Gastroesophageal sphincter (tissue), 3 donors: ENCODE measurements at regions not wholly inside any gene's neighbourhood (a gene's known extent, or its start where the extent isn't known, plus 50 kb on each side); places are given as distances from the start of the nearest gene placed in this dataset.

Experiments used
- EP300 ChIP-seq: sonication (generic); formaldehyde crosslinking; IDR thresholded peaks from one replicate; pipeline ENCODE4 v1.6.1; 2017; ENCODE audit warnings: antibody characterized with exemption, mild to moderate bottlenecking
- POLR2A ChIP-seq, 2 donors: fragments of 450-650 bp; IDR thresholded peaks; one replicate each; pipeline ENCODE4 v1.6.1; 2017; ENCODE audit warnings: antibody characterized with exemption in 2 of 2, mild to moderate bottlenecking in 2 of 2, moderate library complexity in 1 of 2
- POLR2AphosphoS5 ChIP-seq: sonication (generic); formaldehyde crosslinking; IDR thresholded peaks from one replicate; pipeline ENCODE4 v1.6.1; 2017; ENCODE audit warnings: antibody characterized with exemption
- TF ChIP-seq, protein P1 (sequence below), 4 experiments: fragments of 200-600 bp in 2 of 4; fragments of 450-650 bp in 2 of 4; sonication (generic) in 1 of 4; IDR thresholded peaks; one replicate each; pipeline ENCODE4 v1.5.1; 2017 to 2019; ENCODE audit warnings: antibody characterized with exemption in 4 of 4, mild to moderate bottlenecking in 2 of 4, moderate library complexity in 2 of 4

DNA sequence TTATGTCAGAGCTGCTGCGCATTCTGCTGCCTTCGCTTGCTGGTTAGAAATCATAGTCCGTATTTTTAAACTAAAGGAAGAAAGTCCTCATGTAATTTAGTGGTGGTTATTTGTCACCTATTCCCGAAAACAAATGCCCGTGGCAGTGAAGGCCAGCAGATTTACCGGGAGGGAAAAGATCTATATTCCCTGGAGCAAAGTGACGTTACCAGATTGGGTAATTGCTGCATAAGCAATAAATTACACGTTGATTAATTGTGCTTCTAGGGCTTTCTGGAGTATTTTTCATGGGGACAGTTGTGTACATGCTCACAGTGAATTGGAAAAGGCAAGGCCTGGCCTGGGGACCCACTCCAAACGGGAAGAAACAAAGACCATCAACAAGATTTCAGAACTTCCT is 298.7 kb downstream of the NPHP4 start:
- TF ChIP-seq, protein P1, sequence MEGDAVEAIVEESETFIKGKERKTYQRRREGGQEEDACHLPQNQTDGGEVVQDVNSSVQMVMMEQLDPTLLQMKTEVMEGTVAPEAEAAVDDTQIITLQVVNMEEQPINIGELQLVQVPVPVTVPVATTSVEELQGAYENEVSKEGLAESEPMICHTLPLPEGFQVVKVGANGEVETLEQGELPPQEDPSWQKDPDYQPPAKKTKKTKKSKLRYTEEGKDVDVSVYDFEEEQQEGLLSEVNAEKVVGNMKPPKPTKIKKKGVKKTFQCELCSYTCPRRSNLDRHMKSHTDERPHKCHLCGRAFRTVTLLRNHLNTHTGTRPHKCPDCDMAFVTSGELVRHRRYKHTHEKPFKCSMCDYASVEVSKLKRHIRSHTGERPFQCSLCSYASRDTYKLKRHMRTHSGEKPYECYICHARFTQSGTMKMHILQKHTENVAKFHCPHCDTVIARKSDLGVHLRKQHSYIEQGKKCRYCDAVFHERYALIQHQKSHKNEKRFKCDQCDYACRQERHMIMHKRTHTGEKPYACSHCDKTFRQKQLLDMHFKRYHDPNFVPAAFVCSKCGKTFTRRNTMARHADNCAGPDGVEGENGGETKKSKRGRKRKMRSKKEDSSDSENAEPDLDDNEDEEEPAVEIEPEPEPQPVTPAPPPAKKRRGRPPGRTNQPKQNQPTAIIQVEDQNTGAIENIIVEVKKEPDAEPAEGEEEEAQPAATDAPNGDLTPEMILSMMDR (IDR thresholded peaks at IDR 0.05): no peak
- no peak for TF ChIP-seq EP300
- TF ChIP-seq POLR2A (IDR thresholded peaks at IDR 0.05): no peak
- TF ChIP-seq POLR2AphosphoS5: no peak
